Pancreas (tissue), 10 donors: ENCODE measurements at regions not wholly inside any gene's neighbourhood (a gene's known extent, or its start where the extent isn't known, plus 50 kb on each side); places are given as distances from the start of the nearest gene placed in this dataset.
"Not testable (repeated sequence)": the region's sequence is repeated elsewhere in the genome, so short reads cannot be mapped to it uniquely, and the experiment has no call there.

Experiments used
- ATAC-seq, 4 donors: fragments of 200-7000 bp; cut with Tn5 transposase; one replicate each; pipeline versions ENCODE4 v1.8.0 to v1.9.1; 2020; ENCODE audit warnings: mild to moderate bottlenecking in 4 of 4, moderate library complexity in 4 of 4
- DNase-seq, 6 donors: peaks; one replicate each; pipeline ENCODE4 v3.0.0-alpha.2; 2020
- FAIRE-seq: peaks from 2 replicates; lab custom pipeline; 2012; peaks lifted over from hg19 to GRCh38; lab: Jason Lieb, UNC
- H3K27ac ChIP-seq, 4 donors: fragments of 200-600 bp; sonication (generic); 1 replicate in 3 of 4; 2 replicates in 1 of 4; pipeline versions ENCODE4 v1.5.0 to v1.8.0; 2020
- H3K27me3 ChIP-seq, 4 donors: fragments of 200-600 bp; one replicate each; pipeline ENCODE4 v1.8.0; 2021
- H3K36me3 ChIP-seq, 3 donors: fragments of 200-600 bp; sonication (generic) in 1 of 3; one replicate each; pipeline versions ENCODE4 v1.5.0 to v1.8.0; 2020 to 2021
- H3K4me1 ChIP-seq, 3 donors: fragments of 200-600 bp; one replicate each; pipeline ENCODE4 v1.8.0; 2021
- H3K4me3 ChIP-seq, 4 donors: fragments of 200-600 bp; sonication (generic) in 2 of 4; one replicate each; pipeline versions ENCODE4 v1.5.0 to v1.8.0; 2020 to 2021
- H3K9me3 ChIP-seq, 4 donors: fragments of 200-600 bp; one replicate each; pipeline ENCODE4 v1.8.0; 2021
- CTCF ChIP-seq, 4 donors: fragments of 200-600 bp; sonication (generic) in 3 of 4; IDR thresholded peaks; one replicate each; pipeline versions ENCODE4 v1.5.0 to v1.8.0; 2021; ENCODE audit warnings: antibody characterized with exemption in 4 of 4
- whole genome bisulfite sequencing, 2 donors: extraction: QIAGEN DNeasy Blood & Tissue Kit; methylation state at CpG; one replicate each; pipeline ENCODE4 v1.1.7; 2013; 5-methylcytosine and 5-hydroxymethylcytosine counted together
- intact Hi-C, 3 donors: fragments of 100-400 bp; cut with DNase I; formaldehyde crosslinking; loops; one replicate each; pipeline versions ENCODE4 v1.11.1 to v1.14.2; 2022
- donor health status: healthy with polysubstance abuse.
- donor health status: DM: no; HTN: no; CAD: no; lungs with moderate emphysema.
- donor health status: DM: no; HTN: no; CAD: no.
- donor health status: control.
- donor health status: control.
- donor health status: Bipolar disorder and iron deficiency.
- donor health status: DM: yes; HTN: yes; CAD: no.
- donor health status: DM: no; HTN: no; CAD: no.
- donor health status: DM: no; HTN: no; CAD: no.
- donor health status: DM: yes; HTN: yes; CAD: no.

DNA sequence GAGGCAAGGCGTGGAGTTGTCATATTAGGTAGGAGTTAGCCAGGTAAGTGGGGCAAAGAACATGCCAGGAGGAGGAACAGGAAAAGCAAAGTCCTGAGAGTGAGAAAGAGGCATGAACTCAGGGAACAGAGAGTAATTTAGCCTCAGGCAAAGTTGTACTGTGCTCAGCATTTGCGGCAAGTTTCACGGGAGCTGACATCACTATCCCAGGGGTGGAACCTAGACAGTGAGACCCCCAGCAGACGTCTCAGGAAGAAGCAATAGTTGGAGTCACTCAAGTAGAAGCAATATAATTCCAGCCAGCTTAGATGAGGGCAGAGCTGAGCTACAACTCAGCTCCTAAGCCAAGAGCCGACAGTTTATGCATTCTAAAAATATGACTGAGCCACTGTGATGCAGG is 426.0 kb upstream of the ISX start:
- H3K36me3 ChIP-seq = no peaks in the 10 kb centered on the region
- 64 to 72% methylated on average over 5 of the region's 5 CpGs for WGBS, 2 donors
- DNase-seq (no peak), FAIRE-seq (no peak), ATAC-seq (no peak)
- no peaks in the 10 kb centered on the region for H3K9me3 ChIP-seq
- H3K27me3 ChIP-seq = no peaks in the 10 kb centered on the region
- intact Hi-C loops = no loop called here
- no peak for TF ChIP-seq CTCF (IDR thresholded peaks at IDR 0.05)
- H3K4me1 ChIP-seq = no peaks in the 10 kb centered on the region
- H3K27ac ChIP-seq = no peak overlapping the region
- H3K4me3 ChIP-seq = no peak overlapping the region

DNA sequence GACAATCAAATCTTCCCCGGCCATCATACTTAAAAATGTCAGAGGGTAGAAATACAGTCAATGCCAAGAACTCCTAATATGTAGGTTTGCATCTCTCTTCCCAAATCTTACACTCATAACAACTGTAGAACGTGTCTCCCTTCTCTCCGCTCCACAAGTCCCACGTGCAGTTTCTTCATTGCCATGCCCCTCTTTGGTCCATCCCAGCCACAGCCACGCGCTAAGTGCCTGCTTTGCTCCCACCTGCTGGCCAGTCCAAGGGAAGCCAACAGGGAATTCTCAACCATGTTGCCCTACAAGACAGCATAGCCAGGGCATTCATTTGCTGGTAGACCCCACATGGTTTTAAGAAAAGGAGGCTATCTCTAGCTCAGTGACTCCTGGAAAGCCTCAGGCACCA is 420.6 kb upstream of the ISX start:
- Histone ChIP-seq H3K4me1 (no peaks in the 10 kb centered on the region), H3K27ac (no peak overlapping the region), H3K9me3 (no peaks in the 10 kb centered on the region), H3K4me3 (no peak overlapping the region), H3K27me3 (no peaks in the 10 kb centered on the region), H3K36me3 (no peaks in the 10 kb centered on the region)
- 50 to 58% methylated on average over 6 of the region's 6 CpGs for WGBS, 2 donors
- intact Hi-C loops = no loop called here
- DNase-seq (no peak), FAIRE-seq (no peak), ATAC-seq (no peak)
- TF ChIP-seq CTCF (IDR thresholded peaks at IDR 0.05) = no peak

GRCh38 chr22:34669001-34669400 is 397.0 kb upstream of the ISX start:
- WGBS, 2 donors = 91% methylated on average over 1 of the region's 1 CpG
- Histone ChIP-seq H3K27me3 (peaks cover 0 to 6% (median 0%) of the 10 kb centered on the region in 4 donors), H3K36me3 (no peaks in the 10 kb centered on the region), H3K4me3 (no peak overlapping the region), H3K4me1 (no peaks in the 10 kb centered on the region), H3K27ac (no peak overlapping the region), H3K9me3 (no peaks in the 10 kb centered on the region)
- DNase-seq = no peak
- FAIRE-seq = no peak
- TF ChIP-seq CTCF (IDR thresholded peaks at IDR 0.05) = no peak
- no peak for ATAC-seq
- intact Hi-C loops = no loop called here

DNA sequence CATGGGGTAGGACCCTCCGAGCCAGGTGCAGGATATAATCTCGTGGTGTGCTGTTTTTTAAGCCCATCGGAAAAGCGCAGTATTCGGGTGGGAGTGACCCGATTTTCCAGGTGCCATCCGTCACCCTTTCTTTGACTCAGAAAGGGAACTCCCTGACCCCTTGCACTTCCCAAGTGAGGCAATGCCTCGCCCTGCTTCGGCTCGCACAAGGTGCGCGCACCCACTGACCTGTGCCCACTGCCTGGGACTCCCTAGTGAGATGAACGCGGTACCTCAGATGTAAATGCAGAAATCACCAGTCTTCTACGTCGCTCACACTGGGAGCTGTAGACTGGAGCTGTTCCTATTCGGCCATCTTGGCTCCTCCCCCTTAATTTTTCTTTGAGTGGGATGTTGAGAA is 382.9 kb upstream of the ISX start:
- DNase-seq, ATAC-seq, H3K4me3 ChIP-seq, H3K9me3 ChIP-seq, H3K27me3 ChIP-seq, H3K36me3 ChIP-seq, H3K27ac ChIP-seq, H3K4me1 ChIP-seq, intact Hi-C loops, FAIRE-seq: not testable (repeated sequence)
- 76 to 83% methylated on average over 15 to 17 of the region's 17 CpGs for WGBS, 2 donors

GRCh38 chr22:34684278-34684677 is 381.7 kb upstream of the ISX start:
- ATAC-seq, H3K9me3 ChIP-seq, H3K27me3 ChIP-seq, H3K4me1 ChIP-seq, H3K4me3 ChIP-seq, H3K27ac ChIP-seq, FAIRE-seq, H3K36me3 ChIP-seq, DNase-seq, intact Hi-C loops: not testable (repeated sequence)
- WGBS, 2 donors = 85 to 97% methylated on average over 16 to 29 of the region's 30 CpGs

GRCh38 chr22:34687116-34687515 is 378.8 kb upstream of the ISX start:
- intact Hi-C loops = no loop called here
- no peak for FAIRE-seq

More at GRCh38 chr22:34687116-34687515, 378.8 kb upstream of the ISX start:
- Histone ChIP-seq H3K36me3 (no peaks in the 10 kb centered on the region), H3K9me3 (no peaks in the 10 kb centered on the region), H3K27ac (no peak overlapping the region), H3K4me1 (no peaks in the 10 kb centered on the region), H3K4me3 (no peak overlapping the region), H3K27me3 (no peaks in the 10 kb centered on the region)
- no peak for TF ChIP-seq CTCF (IDR thresholded peaks at IDR 0.05)
- 63 to 65% methylated on average over 1 of the region's 1 CpG for WGBS, 2 donors
- no peak for DNase-seq
- ATAC-seq = no peak
